ENCODE measurements at regions not wholly inside any gene's neighbourhood (a gene's known extent, or its start where the extent isn't known, plus 50 kb on each side); places are given as distances from the start of the nearest gene placed in this dataset.

GRCh38 chr1:13922466-13923110, 222.6 kb downstream of the PRDM2 start:
- H3K4me1 ChIP-seq (ENCODE audit: insufficient read depth, low read length) = peaks cover 13% of the 10 kb centered on the region; the same call in 1 of the 2 replicates
- BruUV-seq (replicated peaks) = no TSS peak
- intact Hi-C loops (cut with micrococcal nuclease; ENCODE audit: unreplicated experiment) (no loop called here), in situ Hi-C loops (cut with HindIII; ENCODE audit: extremely low pct_ligation_motif_present, low pct_unique_long_range_greater_than_20kb) (no loop called here)
- H2AFZ ChIP-seq (ENCODE audit: low read length) = no peak overlapping the region
- TF ChIP-seq THYN1 (CRISPR knock-in tag; IDR thresholded peaks at IDR 0.05; ENCODE audit: borderline replicate concordance, low read depth) = no peak
- TF ChIP-seq NFE2L2 (IDR thresholded peaks at IDR 0.05; ENCODE audit: low read length) = peak; percentile 21; the same call in 1 of the 2 replicates
- H4K20me1 ChIP-seq (ENCODE audit: insufficient read depth, low read length) = no peaks in the 10 kb centered on the region
- no peaks in the 10 kb centered on the region for H3K79me2 ChIP-seq (ENCODE audit: insufficient read depth, low read length)
- no peaks in the 10 kb centered on the region; the same call in 1 of the 2 replicates for H3K9me3 ChIP-seq (ENCODE audit: low read length)
- H3K9ac ChIP-seq (ENCODE audit: insufficient read depth, low read depth, low read length) = no peak overlapping the region
- CTCF ChIA-PET (ENCODE audit: low intra/inter-chr PET ratio, low total read pairs) = no interaction called here
- no peak overlapping the region for H3K27ac ChIP-seq (ENCODE audit: extremely low read length, insufficient read depth, low read length)
- 1% methylated on average over 5 of the region's 5 CpGs for WGBS (ENCODE audit: low lambda C conversion rate)
- H3K27me3 ChIP-seq (ENCODE audit: control insufficient read depth in 1 of 2, insufficient read depth in 2 of 2, low read length in 2 of 2) = peaks cover 0 to 1% of the 10 kb centered on the region in 2 experiments; a peak in 1 of 5 replicates
- POLR2A ChIA-PET = no interaction called here
- H3K4me3 ChIP-seq (replicated peaks in 1 of 3; ENCODE audit: insufficient read depth in 1 of 3, low read depth in 2 of 3, low read length in 3 of 3) = no peak overlapping the region
- no peak for FAIRE-seq
- ATAC-seq = no peak
- no peak overlapping the region; the same call in 1 of the 2 replicates for H3K4me2 ChIP-seq (ENCODE audit: low read depth, low read length)
- no peaks in the 10 kb centered on the region for H3K36me3 ChIP-seq (replicated peaks in 1 of 2; ENCODE audit: control insufficient read depth in 1 of 2, insufficient read depth in 2 of 2, low read length in 2 of 2)
- no peak for DNase-seq (ENCODE audit: low spot score)

- Histone ChIP-seq H3K36me3 (replicated peaks in 1 of 2; ENCODE audit: control insufficient read depth in 1 of 2, insufficient read depth in 2 of 2, low read length in 2 of 2) (no peaks in the 10 kb centered on the region), H3K27me3 (ENCODE audit: control insufficient read depth in 1 of 2, insufficient read depth in 2 of 2, low read length in 2 of 2) (peaks cover 0 to 1% of the 10 kb centered on the region in 2 experiments; a peak in 1 of 5 replicates), H3K9ac (ENCODE audit: insufficient read depth, low read depth, low read length) (no peak overlapping the region), H2AFZ (ENCODE audit: low read length) (no peak overlapping the region), H3K4me1 (ENCODE audit: insufficient read depth, low read length) (peaks cover 11% of the 10 kb centered on the region; the same call in 1 of the 2 replicates), H3K4me3 (replicated peaks in 1 of 3; ENCODE audit: insufficient read depth in 1 of 3, low read depth in 2 of 3, low read length in 3 of 3) (no peak overlapping the region), H3K79me2 (ENCODE audit: insufficient read depth, low read length) (no peaks in the 10 kb centered on the region), H3K9me3 (ENCODE audit: low read length) (no peaks in the 10 kb centered on the region), H3K27ac (ENCODE audit: extremely low read length, insufficient read depth, low read length) (no peak overlapping the region), H3K4me2 (ENCODE audit: low read depth, low read length) (no peak overlapping the region), H4K20me1 (ENCODE audit: insufficient read depth, low read length) (no peaks in the 10 kb centered on the region)
- in situ Hi-C loops (cut with HindIII; ENCODE audit: extremely low pct_ligation_motif_present, low pct_unique_long_range_greater_than_20kb) (no loop called here), intact Hi-C loops (cut with micrococcal nuclease; ENCODE audit: unreplicated experiment) (no loop called here)
- FAIRE-seq = no peak
- POLR2A ChIA-PET = no interaction called here
- no TSS peak for BruUV-seq (replicated peaks)
- ATAC-seq = no peak
- CTCF ChIA-PET (ENCODE audit: low intra/inter-chr PET ratio, low total read pairs) = no interaction called here
- no peak for DNase-seq (ENCODE audit: low spot score)
- TF ChIP-seq ZNF563 (CRISPR knock-in tag; IDR thresholded peaks at IDR 0.05) (no peak), TRIM24 (CRISPR knock-in tag; IDR thresholded peaks at IDR 0.05) (no peak), ZNF12 (CRISPR knock-in tag; IDR thresholded peaks at IDR 0.05) (no peak), BRD4 (CRISPR knock-in tag; IDR thresholded peaks at IDR 0.05) (no peak), ZC3H4 (CRISPR knock-in tag; IDR thresholded peaks at IDR 0.05; ENCODE audit: borderline replicate concordance) (no peak), EHMT2 (IDR thresholded peaks at IDR 0.05; ENCODE audit: borderline replicate concordance, low read depth, low read length) (no peak), SNRNP70 (IDR thresholded peaks at IDR 0.05; ENCODE audit: low read depth, low read length) (no peak), SNAI1 (CRISPR knock-in tag; IDR thresholded peaks at IDR 0.05; ENCODE audit: borderline replicate concordance) (no peak), PHB2 (IDR thresholded peaks at IDR 0.05; ENCODE audit: partially characterized antibody) (no peak), ZNF180 (CRISPR knock-in tag; IDR thresholded peaks at IDR 0.05; ENCODE audit: borderline replicate concordance, low read depth) (no peak), ADNP (CRISPR knock-in tag; IDR thresholded peaks at IDR 0.05) (no peak), IRX3 (CRISPR knock-in tag; IDR thresholded peaks at IDR 0.05; ENCODE audit: borderline replicate concordance, low read depth) (no peak)
- TF ChIP-seq, protein P1, sequence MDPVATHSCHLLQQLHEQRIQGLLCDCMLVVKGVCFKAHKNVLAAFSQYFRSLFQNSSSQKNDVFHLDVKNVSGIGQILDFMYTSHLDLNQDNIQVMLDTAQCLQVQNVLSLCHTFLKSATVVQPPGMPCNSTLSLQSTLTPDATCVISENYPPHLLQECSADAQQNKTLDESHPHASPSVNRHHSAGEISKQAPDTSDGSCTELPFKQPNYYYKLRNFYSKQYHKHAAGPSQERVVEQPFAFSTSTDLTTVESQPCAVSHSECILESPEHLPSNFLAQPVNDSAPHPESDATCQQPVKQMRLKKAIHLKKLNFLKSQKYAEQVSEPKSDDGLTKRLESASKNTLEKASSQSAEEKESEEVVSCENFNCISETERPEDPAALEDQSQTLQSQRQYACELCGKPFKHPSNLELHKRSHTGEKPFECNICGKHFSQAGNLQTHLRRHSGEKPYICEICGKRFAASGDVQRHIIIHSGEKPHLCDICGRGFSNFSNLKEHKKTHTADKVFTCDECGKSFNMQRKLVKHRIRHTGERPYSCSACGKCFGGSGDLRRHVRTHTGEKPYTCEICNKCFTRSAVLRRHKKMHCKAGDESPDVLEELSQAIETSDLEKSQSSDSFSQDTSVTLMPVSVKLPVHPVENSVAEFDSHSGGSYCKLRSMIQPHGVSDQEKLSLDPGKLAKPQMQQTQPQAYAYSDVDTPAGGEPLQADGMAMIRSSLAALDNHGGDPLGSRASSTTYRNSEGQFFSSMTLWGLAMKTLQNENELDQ (CRISPR knock-in tag; IDR thresholded peaks at IDR 0.05; ENCODE audit: borderline replicate concordance) = no peak
- TF ChIP-seq, protein P2, sequence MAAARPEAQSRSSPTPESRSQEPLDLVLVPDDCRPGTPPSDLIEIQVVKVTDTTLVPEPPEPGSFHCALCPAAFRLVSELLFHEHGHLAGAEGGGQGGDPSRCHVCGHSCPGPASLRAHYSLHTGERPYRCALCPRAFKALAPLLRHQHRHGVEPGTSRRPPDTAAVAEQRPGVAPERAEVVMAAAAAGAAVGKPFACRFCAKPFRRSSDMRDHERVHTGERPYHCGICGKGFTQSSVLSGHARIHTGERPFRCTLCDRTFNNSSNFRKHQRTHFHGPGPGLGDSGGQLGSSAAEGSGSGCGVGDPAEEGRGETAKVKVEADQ (CRISPR knock-in tag; IDR thresholded peaks at IDR 0.05; ENCODE audit: borderline replicate concordance) = no peak
Measured at GRCh38 chr1:13926556-13926955, 226.6 kb downstream of the PRDM2 start.
